ENCODE measurements at regions not wholly inside any gene's neighbourhood (a gene's known extent, or its start where the extent isn't known, plus 50 kb on each side); places are given as distances from the start of the nearest gene placed in this dataset.

DNA sequence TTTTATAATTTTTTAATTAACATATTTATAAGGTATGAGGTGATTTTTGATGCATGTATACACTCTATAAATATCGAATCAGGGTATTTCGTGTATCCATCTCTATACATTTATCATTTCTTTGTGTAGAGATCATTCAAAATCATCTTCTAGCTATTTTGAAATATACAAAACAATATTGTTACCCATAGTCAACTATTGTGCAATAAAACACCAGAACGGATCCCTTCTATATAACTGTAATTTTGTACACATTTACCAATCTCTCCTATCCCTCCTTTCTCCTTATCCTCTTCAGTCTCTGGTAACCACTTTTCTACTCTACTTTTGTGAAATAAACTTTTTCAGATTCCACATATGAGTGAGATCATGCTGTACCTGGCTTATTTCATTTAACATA lies 1459.6 kb downstream of the MRPL39 start:
- H3K4me2 ChIP-seq: no peak overlapping the region
- no peaks in the 10 kb centered on the region for H3K4me1 ChIP-seq
- TF ChIP-seq, protein P1, sequence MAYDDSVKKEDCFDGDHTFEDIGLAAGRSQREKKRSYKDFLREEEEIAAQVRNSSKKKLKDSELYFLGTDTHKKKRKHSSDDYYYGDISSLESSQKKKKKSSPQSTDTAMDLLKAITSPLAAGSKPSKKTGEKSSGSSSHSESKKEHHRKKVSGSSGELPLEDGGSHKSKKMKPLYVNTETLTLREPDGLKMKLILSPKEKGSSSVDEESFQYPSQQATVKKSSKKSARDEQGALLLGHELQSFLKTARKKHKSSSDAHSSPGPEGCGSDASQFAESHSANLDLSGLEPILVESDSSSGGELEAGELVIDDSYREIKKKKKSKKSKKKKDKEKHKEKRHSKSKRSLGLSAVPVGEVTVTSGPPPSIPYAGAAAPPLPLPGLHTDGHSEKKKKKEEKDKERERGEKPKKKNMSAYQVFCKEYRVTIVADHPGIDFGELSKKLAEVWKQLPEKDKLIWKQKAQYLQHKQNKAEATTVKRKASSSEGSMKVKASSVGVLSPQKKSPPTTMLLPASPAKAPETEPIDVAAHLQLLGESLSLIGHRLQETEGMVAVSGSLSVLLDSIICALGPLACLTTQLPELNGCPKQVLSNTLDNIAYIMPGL (CRISPR knock-in tag; IDR thresholded peaks at IDR 0.05; ENCODE audit: borderline replicate concordance): no peak
- TF ChIP-seq HOXB13 (CRISPR knock-in tag; IDR thresholded peaks at IDR 0.05; ENCODE audit: low read depth): no peak
- no peak for TF ChIP-seq KDM5A (IDR thresholded peaks at IDR 0.05)
- no peak for TF ChIP-seq SREBF2 (IDR thresholded peaks at IDR 0.05)
- TF ChIP-seq, protein P2, sequence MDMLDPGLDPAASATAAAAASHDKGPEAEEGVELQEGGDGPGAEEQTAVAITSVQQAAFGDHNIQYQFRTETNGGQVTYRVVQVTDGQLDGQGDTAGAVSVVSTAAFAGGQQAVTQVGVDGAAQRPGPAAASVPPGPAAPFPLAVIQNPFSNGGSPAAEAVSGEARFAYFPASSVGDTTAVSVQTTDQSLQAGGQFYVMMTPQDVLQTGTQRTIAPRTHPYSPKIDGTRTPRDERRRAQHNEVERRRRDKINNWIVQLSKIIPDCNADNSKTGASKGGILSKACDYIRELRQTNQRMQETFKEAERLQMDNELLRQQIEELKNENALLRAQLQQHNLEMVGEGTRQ (IDR thresholded peaks at IDR 0.05): no peak
- no peak for TF ChIP-seq RARB (CRISPR knock-in tag; IDR thresholded peaks at IDR 0.05)
- FAIRE-seq: no peak
- no peak overlapping the region for H3K27ac ChIP-seq
- ChIA-PET CTCF (no interaction called here), POLR2A (no interaction called here)
- no peaks in the 10 kb centered on the region for H3K9me3 ChIP-seq
- ATAC-seq: no peak
- no peak for DNase-seq (ENCODE audit: low read depth in 1 of 2, low spot score in 1 of 2)
- 0% methylated on average over 3 of the region's 3 CpGs for WGBS (ENCODE audit: missing lambda C conversion rate)
- H3K4me3 ChIP-seq: no peak overlapping the region

DNA sequence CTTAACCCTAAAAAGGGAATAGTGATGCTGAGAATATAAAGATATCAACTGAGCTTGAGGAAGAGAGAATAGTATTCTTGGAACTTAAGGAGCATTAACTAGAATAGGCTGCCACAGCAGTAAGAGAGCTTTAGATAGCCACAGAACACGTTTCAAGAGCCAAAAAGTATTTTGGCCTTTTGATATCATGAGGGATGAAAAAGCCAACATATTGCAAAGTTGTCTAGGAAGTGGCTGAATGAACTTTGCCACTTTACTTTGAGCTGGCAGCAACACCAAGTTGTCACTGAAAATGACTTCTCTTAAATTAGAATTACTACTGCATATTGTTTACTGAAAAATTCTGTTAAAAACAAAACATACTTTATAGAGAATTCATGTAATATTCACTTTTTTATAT lies 1476.2 kb downstream of the MRPL39 start:
- H3K9me3 ChIP-seq: no peaks in the 10 kb centered on the region
- no peak for DNase-seq (ENCODE audit: low read depth in 1 of 2, low spot score in 1 of 2)
- H3K4me1 ChIP-seq: no peaks in the 10 kb centered on the region
- CTCF ChIA-PET: no interaction called here
- POLR2A ChIA-PET: no interaction called here
- no peak for FAIRE-seq
- no peak overlapping the region for H3K4me3 ChIP-seq
- no peak overlapping the region for H3K4me2 ChIP-seq
- WGBS (ENCODE audit: missing lambda C conversion rate): 0% methylated on average over 1 of the region's 1 CpG
- no peak for TF ChIP-seq NR3C1 (IDR thresholded peaks at IDR 0.05)
- TF ChIP-seq, protein P3, sequence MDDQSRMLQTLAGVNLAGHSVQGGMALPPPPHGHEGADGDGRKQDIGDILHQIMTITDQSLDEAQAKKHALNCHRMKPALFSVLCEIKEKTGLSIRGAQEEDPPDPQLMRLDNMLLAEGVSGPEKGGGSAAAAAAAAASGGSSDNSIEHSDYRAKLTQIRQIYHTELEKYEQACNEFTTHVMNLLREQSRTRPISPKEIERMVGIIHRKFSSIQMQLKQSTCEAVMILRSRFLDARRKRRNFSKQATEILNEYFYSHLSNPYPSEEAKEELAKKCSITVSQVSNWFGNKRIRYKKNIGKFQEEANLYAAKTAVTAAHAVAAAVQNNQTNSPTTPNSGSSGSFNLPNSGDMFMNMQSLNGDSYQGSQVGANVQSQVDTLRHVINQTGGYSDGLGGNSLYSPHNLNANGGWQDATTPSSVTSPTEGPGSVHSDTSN (IDR thresholded peaks at IDR 0.05): no peak
- TF ChIP-seq, protein P4, sequence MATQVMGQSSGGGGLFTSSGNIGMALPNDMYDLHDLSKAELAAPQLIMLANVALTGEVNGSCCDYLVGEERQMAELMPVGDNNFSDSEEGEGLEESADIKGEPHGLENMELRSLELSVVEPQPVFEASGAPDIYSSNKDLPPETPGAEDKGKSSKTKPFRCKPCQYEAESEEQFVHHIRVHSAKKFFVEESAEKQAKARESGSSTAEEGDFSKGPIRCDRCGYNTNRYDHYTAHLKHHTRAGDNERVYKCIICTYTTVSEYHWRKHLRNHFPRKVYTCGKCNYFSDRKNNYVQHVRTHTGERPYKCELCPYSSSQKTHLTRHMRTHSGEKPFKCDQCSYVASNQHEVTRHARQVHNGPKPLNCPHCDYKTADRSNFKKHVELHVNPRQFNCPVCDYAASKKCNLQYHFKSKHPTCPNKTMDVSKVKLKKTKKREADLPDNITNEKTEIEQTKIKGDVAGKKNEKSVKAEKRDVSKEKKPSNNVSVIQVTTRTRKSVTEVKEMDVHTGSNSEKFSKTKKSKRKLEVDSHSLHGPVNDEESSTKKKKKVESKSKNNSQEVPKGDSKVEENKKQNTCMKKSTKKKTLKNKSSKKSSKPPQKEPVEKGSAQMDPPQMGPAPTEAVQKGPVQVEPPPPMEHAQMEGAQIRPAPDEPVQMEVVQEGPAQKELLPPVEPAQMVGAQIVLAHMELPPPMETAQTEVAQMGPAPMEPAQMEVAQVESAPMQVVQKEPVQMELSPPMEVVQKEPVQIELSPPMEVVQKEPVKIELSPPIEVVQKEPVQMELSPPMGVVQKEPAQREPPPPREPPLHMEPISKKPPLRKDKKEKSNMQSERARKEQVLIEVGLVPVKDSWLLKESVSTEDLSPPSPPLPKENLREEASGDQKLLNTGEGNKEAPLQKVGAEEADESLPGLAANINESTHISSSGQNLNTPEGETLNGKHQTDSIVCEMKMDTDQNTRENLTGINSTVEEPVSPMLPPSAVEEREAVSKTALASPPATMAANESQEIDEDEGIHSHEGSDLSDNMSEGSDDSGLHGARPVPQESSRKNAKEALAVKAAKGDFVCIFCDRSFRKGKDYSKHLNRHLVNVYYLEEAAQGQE (IDR thresholded peaks at IDR 0.05): no peak
- TF ChIP-seq, protein P5, sequence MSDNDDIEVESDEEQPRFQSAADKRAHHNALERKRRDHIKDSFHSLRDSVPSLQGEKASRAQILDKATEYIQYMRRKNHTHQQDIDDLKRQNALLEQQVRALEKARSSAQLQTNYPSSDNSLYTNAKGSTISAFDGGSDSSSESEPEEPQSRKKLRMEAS (IDR thresholded peaks at IDR 0.05): no peak
- TF ChIP-seq, protein P1 (CRISPR knock-in tag; IDR thresholded peaks at IDR 0.05; ENCODE audit: borderline replicate concordance): no peak
- TF ChIP-seq ZSCAN20 (CRISPR knock-in tag; IDR thresholded peaks at IDR 0.05): no peak
- no peak for TF ChIP-seq EHF (CRISPR knock-in tag; IDR thresholded peaks at IDR 0.05)
- TF ChIP-seq HDAC2 (IDR thresholded peaks at IDR 0.05): no peak
- no peak for TF ChIP-seq CBX2 (IDR thresholded peaks at IDR 0.05; ENCODE audit: borderline replicate concordance, low read depth)
- TF ChIP-seq PHF8 (IDR thresholded peaks at IDR 0.05; ENCODE audit: borderline replicate concordance, low read depth): no peak
- TF ChIP-seq, protein P6, sequence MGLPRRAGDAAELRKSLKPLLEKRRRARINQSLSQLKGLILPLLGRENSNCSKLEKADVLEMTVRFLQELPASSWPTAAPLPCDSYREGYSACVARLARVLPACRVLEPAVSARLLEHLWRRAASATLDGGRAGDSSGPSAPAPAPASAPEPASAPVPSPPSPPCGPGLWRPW (IDR thresholded peaks at IDR 0.05): no peak
- TF ChIP-seq NPAS2 (CRISPR knock-in tag; IDR thresholded peaks at IDR 0.05; ENCODE audit: borderline replicate concordance): no peak
- TF ChIP-seq, protein P2 (IDR thresholded peaks at IDR 0.05): no peak
- no peak for TF ChIP-seq NFE2L2 (conservative IDR thresholded peaks at IDR 0.05; ENCODE audit: low read length)
- TF ChIP-seq FOSB (CRISPR knock-in tag; IDR thresholded peaks at IDR 0.05): no peak
- no peak for TF ChIP-seq MAZ (IDR thresholded peaks at IDR 0.05; ENCODE audit: borderline replicate concordance, low read depth, low read length)
- TF ChIP-seq ZNF302 (CRISPR knock-in tag; IDR thresholded peaks at IDR 0.05): no peak
- H3K27ac ChIP-seq: no peak overlapping the region
- no peak for ATAC-seq

All from A549 (cell line).